ENCODE measurements at regions not wholly inside any gene's neighbourhood (a gene's known extent, or its start where the extent isn't known, plus 50 kb on each side); places are given as distances from the start of the nearest gene placed in this dataset.

DNA sequence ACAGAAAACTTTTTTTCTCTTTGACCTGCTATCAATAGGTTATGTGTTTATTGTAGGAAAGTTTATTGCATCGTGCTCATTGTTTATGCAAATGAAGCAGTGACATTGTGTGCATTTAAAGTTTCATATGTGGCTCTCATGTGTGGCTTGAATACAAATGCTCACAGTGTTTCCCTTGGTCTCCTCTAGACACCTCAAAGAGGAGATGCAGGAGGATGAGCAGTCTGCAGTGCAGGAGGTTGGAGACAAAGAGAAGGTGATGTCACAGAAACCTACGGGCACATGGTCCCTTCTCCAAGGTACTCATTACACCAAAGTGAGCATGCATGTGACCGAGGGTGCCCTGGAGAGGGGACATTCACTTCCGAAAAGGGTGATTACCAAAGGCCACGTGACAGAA lies 430.2 kb downstream of the INHBA start:
- TF ChIP-seq, protein P1, sequence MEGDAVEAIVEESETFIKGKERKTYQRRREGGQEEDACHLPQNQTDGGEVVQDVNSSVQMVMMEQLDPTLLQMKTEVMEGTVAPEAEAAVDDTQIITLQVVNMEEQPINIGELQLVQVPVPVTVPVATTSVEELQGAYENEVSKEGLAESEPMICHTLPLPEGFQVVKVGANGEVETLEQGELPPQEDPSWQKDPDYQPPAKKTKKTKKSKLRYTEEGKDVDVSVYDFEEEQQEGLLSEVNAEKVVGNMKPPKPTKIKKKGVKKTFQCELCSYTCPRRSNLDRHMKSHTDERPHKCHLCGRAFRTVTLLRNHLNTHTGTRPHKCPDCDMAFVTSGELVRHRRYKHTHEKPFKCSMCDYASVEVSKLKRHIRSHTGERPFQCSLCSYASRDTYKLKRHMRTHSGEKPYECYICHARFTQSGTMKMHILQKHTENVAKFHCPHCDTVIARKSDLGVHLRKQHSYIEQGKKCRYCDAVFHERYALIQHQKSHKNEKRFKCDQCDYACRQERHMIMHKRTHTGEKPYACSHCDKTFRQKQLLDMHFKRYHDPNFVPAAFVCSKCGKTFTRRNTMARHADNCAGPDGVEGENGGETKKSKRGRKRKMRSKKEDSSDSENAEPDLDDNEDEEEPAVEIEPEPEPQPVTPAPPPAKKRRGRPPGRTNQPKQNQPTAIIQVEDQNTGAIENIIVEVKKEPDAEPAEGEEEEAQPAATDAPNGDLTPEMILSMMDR (IDR thresholded peaks at IDR 0.05 in 8 of 11, conservative IDR thresholded peaks at IDR 0.05 in 3 of 11), result no peak
- TF ChIP-seq POLR2A (IDR thresholded peaks at IDR 0.05) (no peak), POLR2AphosphoS5 (IDR thresholded peaks at IDR 0.05) (no peak)
